ENCODE measurements at regions not wholly inside any gene's neighbourhood (a gene's known extent, or its start where the extent isn't known, plus 50 kb on each side); places are given as distances from the start of the nearest gene placed in this dataset.

- Histone ChIP-seq H3K36me3 (ENCODE audit: control insufficient read depth, insufficient read depth, low read length) (no peaks in the 10 kb centered on the region), H3K4me1 (ENCODE audit: control insufficient read depth, insufficient read depth, low read length) (peaks cover 9% of the 10 kb centered on the region), H3K27me3 (ENCODE audit: control insufficient read depth, insufficient read depth, low read length) (peaks cover 6% of the 10 kb centered on the region), H3K27ac (ENCODE audit: low read length) (no peak overlapping the region), H3K9me3 (replicated peaks; ENCODE audit: control insufficient read depth, low read depth, low read length) (no peaks in the 10 kb centered on the region), H3K4me3 (ENCODE audit: low read length) (no peak overlapping the region)
- DNase-seq, result peak; percentile 38
- WGBS (ENCODE audit: insufficient coverage), result 30% methylated on average over 1 of the region's 1 CpG
These were observed 67.6 kb upstream of the IGSF1 start for GRCh38 chrX:131356725-131357124.

GRCh38 chrX:131359611-131360010 lies 70.5 kb upstream of the IGSF1 start:
- Histone ChIP-seq H3K36me3 (ENCODE audit: control insufficient read depth, insufficient read depth, low read length) (no peaks in the 10 kb centered on the region), H3K4me3 (ENCODE audit: low read length) (no peak overlapping the region), H3K4me1 (ENCODE audit: control insufficient read depth, insufficient read depth, low read length) (peaks cover 9% of the 10 kb centered on the region), H3K27me3 (ENCODE audit: control insufficient read depth, insufficient read depth, low read length) (peaks cover 7% of the 10 kb centered on the region), H3K27ac (ENCODE audit: low read length) (no peak overlapping the region), H3K9me3 (replicated peaks; ENCODE audit: control insufficient read depth, low read depth, low read length) (no peaks in the 10 kb centered on the region)
- no CpG with 5 or more reads among the region's 2 CpGs for WGBS (ENCODE audit: insufficient coverage)
- peak; percentile 29 for DNase-seq

- Histone ChIP-seq H3K9me3 (replicated peaks; ENCODE audit: control insufficient read depth, low read depth, low read length) (no peaks in the 10 kb centered on the region), H3K27ac (ENCODE audit: low read length) (no peak overlapping the region), H3K36me3 (ENCODE audit: control insufficient read depth, insufficient read depth, low read length) (no peaks in the 10 kb centered on the region), H3K4me3 (ENCODE audit: low read length) (no peak overlapping the region), H3K27me3 (ENCODE audit: control insufficient read depth, insufficient read depth, low read length) (peaks cover 15% of the 10 kb centered on the region), H3K4me1 (ENCODE audit: control insufficient read depth, insufficient read depth, low read length) (no peaks in the 10 kb centered on the region)
- WGBS (ENCODE audit: insufficient coverage), result 71% methylated on average over 2 of the region's 3 CpGs
- DNase-seq, result no peak
These were observed 76.7 kb upstream of the IGSF1 start for GRCh38 chrX:131365766-131366165.

- peak; percentile 35 for DNase-seq
- Histone ChIP-seq H3K36me3 (ENCODE audit: control insufficient read depth, insufficient read depth, low read length) (no peaks in the 10 kb centered on the region), H3K4me3 (ENCODE audit: low read length) (no peak overlapping the region), H3K27ac (ENCODE audit: low read length) (no peak overlapping the region), H3K4me1 (ENCODE audit: control insufficient read depth, insufficient read depth, low read length) (no peaks in the 10 kb centered on the region), H3K27me3 (ENCODE audit: control insufficient read depth, insufficient read depth, low read length) (peaks cover 15% of the 10 kb centered on the region), H3K9me3 (replicated peaks; ENCODE audit: control insufficient read depth, low read depth, low read length) (no peaks in the 10 kb centered on the region)
- 7% methylated on average over 4 of the region's 6 CpGs for WGBS (ENCODE audit: insufficient coverage)
These were observed 77.3 kb upstream of the IGSF1 start for GRCh38 chrX:131366407-131366806.

- H3K4me1 ChIP-seq (ENCODE audit: control insufficient read depth, insufficient read depth, low read length), result no peaks in the 10 kb centered on the region
- H3K9me3 ChIP-seq (replicated peaks; ENCODE audit: control insufficient read depth, low read depth, low read length), result peaks cover 6% of the 10 kb centered on the region
- H3K4me3 ChIP-seq (ENCODE audit: low read length), result no peak overlapping the region
- H3K27ac ChIP-seq (ENCODE audit: low read length), result no peak overlapping the region
- no peaks in the 10 kb centered on the region for H3K36me3 ChIP-seq (ENCODE audit: control insufficient read depth, insufficient read depth, low read length)
- 100% methylated on average over 2 of the region's 4 CpGs for WGBS (ENCODE audit: insufficient coverage)
- DNase-seq, result no peak
- peaks cover 13% of the 10 kb centered on the region for H3K27me3 ChIP-seq (ENCODE audit: control insufficient read depth, insufficient read depth, low read length)
These were observed 99.2 kb upstream of the IGSF1 start for GRCh38 chrX:131388293-131388692.

GRCh38 chrX:131392666-131393065 lies 103.6 kb upstream of the IGSF1 start:
- Histone ChIP-seq H3K9me3 (replicated peaks; ENCODE audit: control insufficient read depth, low read depth, low read length) (peaks cover 6% of the 10 kb centered on the region), H3K4me3 (ENCODE audit: low read length) (no peak overlapping the region), H3K27ac (ENCODE audit: low read length) (no peak overlapping the region), H3K36me3 (ENCODE audit: control insufficient read depth, insufficient read depth, low read length) (no peaks in the 10 kb centered on the region), H3K27me3 (ENCODE audit: control insufficient read depth, insufficient read depth, low read length) (peaks cover 18% of the 10 kb centered on the region), H3K4me1 (ENCODE audit: control insufficient read depth, insufficient read depth, low read length) (no peaks in the 10 kb centered on the region)
- 86% methylated on average over 1 of the region's 3 CpGs for WGBS (ENCODE audit: insufficient coverage)
- DNase-seq, result no peak

GRCh38 chrX:131393426-131393825 lies 104.3 kb upstream of the IGSF1 start:
- H3K9me3 ChIP-seq (replicated peaks; ENCODE audit: control insufficient read depth, low read depth, low read length), result no peaks in the 10 kb centered on the region
- 59% methylated on average over 2 of the region's 5 CpGs for WGBS (ENCODE audit: insufficient coverage)
- no peak for DNase-seq
- H3K36me3 ChIP-seq (ENCODE audit: control insufficient read depth, insufficient read depth, low read length), result no peaks in the 10 kb centered on the region
- H3K4me3 ChIP-seq (ENCODE audit: low read length), result no peak overlapping the region
- H3K27me3 ChIP-seq (ENCODE audit: control insufficient read depth, insufficient read depth, low read length), result peaks cover 21% of the 10 kb centered on the region
- no peak overlapping the region for H3K27ac ChIP-seq (ENCODE audit: low read length)
- no peaks in the 10 kb centered on the region for H3K4me1 ChIP-seq (ENCODE audit: control insufficient read depth, insufficient read depth, low read length)

- Histone ChIP-seq H3K36me3 (ENCODE audit: control insufficient read depth, insufficient read depth, low read length) (no peaks in the 10 kb centered on the region), H3K27me3 (ENCODE audit: control insufficient read depth, insufficient read depth, low read length) (peaks cover 21% of the 10 kb centered on the region), H3K4me1 (ENCODE audit: control insufficient read depth, insufficient read depth, low read length) (no peaks in the 10 kb centered on the region), H3K27ac (ENCODE audit: low read length) (no peak overlapping the region), H3K9me3 (replicated peaks; ENCODE audit: control insufficient read depth, low read depth, low read length) (no peaks in the 10 kb centered on the region), H3K4me3 (ENCODE audit: low read length) (no peak overlapping the region)
- WGBS (ENCODE audit: insufficient coverage), result 33% methylated on average over 1 of the region's 2 CpGs
- DNase-seq, result no peak
These were observed 105.3 kb upstream of the IGSF1 start for GRCh38 chrX:131394384-131394783.

GRCh38 chrX:131397891-131398290 lies 108.8 kb upstream of the IGSF1 start:
- DNase-seq, result no peak
- H3K9me3 ChIP-seq (replicated peaks; ENCODE audit: control insufficient read depth, low read depth, low read length), result no peaks in the 10 kb centered on the region
- H3K4me1 ChIP-seq (ENCODE audit: control insufficient read depth, insufficient read depth, low read length), result no peaks in the 10 kb centered on the region
- no peaks in the 10 kb centered on the region for H3K36me3 ChIP-seq (ENCODE audit: control insufficient read depth, insufficient read depth, low read length)
- WGBS (ENCODE audit: insufficient coverage), result 100% methylated on average over 1 of the region's 5 CpGs
- H3K27me3 ChIP-seq (ENCODE audit: control insufficient read depth, insufficient read depth, low read length), result peaks cover 13% of the 10 kb centered on the region
- no peak overlapping the region for H3K27ac ChIP-seq (ENCODE audit: low read length)
- H3K4me3 ChIP-seq (ENCODE audit: low read length), result no peak overlapping the region

- no peak for DNase-seq
- Histone ChIP-seq H3K27ac (ENCODE audit: low read length) (no peak overlapping the region), H3K36me3 (ENCODE audit: control insufficient read depth, insufficient read depth, low read length) (no peaks in the 10 kb centered on the region), H3K4me1 (ENCODE audit: control insufficient read depth, insufficient read depth, low read length) (no peaks in the 10 kb centered on the region), H3K4me3 (ENCODE audit: low read length) (no peak overlapping the region), H3K9me3 (replicated peaks; ENCODE audit: control insufficient read depth, low read depth, low read length) (no peaks in the 10 kb centered on the region), H3K27me3 (ENCODE audit: control insufficient read depth, insufficient read depth, low read length) (peaks cover 12% of the 10 kb centered on the region)
- WGBS (ENCODE audit: insufficient coverage), result 83% methylated on average over 1 of the region's 7 CpGs
These were observed 110.7 kb upstream of the IGSF1 start for GRCh38 chrX:131399678-131400428.
